ENCODE measurements at regions not wholly inside any gene's neighbourhood (a gene's known extent, or its start where the extent isn't known, plus 50 kb on each side); places are given as distances from the start of the nearest gene placed in this dataset.

DNA sequence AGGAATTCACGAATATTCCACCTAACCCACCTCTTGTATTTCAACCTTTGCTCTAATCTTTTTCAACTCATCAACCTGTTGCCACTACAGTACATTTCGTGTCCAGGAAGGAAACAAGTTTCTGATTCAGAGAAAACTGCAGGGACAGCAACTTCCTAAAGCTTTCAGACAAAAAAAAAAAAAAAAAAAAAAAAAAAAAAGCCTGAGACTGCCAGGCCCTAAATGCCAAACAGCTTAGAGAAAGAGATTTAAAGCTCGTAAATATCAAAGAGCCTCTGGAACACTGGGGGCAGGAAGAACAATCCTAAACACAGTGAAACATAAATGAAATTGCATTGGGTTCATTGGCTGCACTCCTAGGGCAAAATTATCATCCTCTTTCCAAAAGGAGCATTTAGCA lies 411.2 kb upstream of the SPTLC3 start:
- no peak for DNase-seq

DNA sequence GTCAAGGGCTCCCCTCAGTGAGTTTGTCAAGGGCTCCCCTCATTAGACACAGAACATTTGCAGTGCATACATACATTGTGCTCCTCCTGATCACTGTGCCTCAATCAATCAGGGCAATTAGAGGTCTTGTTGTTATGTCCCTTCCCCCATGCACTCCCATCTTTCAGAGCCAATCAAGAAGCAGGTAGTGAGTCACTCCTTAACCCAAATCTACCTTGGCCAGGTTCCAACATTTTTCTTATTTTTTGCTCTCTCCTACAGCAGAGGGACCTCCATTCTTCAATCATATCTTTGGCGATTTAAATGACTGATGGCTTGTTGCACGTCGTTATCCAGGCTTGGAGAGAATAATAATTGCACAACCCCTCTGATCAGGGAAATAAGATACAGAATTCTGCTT lies 409.9 kb upstream of the SPTLC3 start:
- no peak for DNase-seq

DNA sequence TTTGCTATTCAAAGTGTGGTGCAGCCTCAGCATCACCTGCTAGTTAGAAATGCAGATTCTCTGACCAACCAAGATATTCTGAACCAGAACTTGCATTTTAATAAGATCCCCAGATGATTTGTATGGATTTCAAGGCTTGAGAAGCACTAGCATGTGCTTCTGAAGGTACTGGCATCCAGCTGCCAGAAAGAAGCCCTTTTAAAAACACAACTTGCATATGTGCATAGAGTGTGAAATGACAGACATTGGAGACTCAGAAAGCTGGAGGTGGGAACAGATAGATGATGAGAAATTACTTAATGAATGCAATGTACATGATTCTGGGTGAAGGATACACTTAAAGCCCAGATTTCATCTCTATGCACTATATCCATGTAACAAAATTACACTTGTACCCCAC lies 409.3 kb upstream of the SPTLC3 start:
- no peak for DNase-seq

DNA sequence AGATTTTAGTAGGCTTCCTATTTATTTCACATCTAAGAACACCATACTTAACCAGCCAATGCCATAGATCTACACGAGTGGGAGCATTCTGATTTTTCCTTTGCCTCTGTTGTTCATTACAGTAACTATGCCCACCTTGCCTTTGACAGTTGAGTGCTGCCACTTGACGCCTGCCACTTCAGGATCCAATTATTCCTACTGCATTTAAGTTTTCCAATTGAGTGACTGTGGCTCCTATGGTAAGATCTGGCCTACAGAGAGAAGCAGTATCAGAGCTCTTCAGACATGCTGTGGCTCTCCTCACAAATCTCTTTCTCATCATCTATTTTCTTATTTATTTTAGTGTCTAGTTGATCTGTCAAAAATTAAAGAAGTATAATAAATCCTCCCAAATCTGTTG lies 403.0 kb upstream of the SPTLC3 start:
- DNase-seq: no peak

DNA sequence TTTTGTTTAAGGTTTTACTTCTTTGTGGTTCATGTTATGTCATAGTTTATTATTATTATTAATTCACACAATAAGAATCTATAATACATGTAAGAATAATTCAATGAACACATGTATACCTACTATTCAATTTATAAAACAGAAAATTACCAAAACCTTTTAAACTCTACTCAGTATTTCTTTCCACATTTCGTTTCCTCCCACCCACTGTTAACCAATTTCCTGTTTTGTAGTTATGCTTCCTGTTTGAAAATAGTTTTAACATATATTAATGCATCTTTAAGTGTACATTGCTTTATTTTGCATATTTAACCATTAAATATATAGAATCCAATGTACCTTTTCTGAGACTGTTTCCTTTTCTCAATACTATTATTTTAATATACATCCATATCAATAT lies 397.9 kb upstream of the SPTLC3 start:
- no peak for DNase-seq

DNA sequence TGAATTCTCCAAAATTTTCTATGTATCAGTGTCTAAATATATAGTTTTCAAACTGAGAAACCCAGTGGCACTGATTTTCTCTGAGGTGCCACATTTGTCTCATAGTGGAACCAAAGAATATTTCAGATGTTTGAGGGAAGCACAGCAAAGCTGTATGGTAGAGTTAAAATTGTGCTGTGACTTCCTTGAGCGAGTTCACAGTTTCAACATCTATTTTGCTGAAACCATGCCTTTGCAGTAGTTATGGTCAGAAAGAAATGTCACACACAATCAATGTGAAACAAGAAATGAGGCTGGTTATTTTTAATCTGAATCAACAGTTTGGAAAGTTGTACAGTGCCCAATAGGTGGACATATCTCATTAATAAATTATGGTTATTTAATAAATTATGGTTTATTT lies 394.0 kb upstream of the SPTLC3 start:
- DNase-seq: no peak

DNA sequence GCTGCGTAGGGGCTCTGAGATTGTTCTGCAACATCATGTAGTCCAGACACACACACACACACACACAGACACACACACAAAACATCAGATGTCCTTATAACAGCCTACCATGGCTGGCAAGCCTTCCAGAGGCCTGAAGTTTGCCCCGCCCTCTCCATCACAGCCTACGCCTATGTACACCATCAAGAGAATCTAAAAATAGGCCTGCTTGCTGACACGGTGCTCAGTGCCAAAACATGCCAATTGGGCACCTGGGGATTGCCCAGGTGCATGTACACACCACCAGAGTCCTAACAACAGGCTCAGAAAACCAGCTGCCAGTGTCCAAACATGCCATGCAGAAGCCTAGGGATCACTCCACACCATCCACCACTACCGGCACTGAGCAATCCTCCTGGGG lies 391.7 kb upstream of the SPTLC3 start:
- DNase-seq: no peak

DNA sequence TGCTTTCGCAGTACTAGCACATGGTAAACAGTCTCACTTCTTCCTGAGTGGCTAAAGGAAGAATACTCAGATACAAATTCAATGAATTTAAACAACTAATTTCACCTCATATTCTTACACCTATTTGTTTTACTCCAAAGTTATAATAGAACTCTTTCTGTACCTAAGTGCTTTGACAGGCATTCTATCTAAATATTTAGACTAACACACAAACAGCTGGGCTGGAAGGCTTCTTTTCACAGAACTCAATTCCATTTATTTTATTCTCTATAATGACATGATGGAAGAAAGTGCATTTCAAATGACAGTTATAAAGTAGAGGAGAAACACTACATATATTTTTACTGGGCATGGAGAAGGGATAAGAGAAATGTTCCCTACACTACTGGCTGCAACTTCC lies 384.9 kb upstream of the SPTLC3 start:
- DNase-seq: no peak

DNA sequence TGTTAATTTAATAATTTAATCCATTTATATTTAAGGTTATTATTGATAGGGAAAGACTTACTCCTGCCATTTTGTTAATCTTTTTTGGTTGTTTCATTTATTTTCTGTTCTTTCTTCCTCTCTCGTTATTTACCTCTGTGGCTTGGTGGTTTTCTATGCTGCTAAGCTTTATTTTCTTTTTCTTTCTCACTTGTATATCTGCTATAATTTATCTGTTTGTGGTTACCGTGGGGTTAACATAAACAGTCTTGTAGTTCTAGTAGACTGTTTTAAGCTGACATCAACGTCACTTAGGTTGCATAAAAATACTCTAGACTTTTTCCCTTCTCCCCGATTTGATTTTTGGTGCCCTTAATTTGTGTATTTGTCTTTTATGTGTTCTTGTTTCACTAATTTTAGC lies 381.3 kb upstream of the SPTLC3 start:
- no peak for DNase-seq

DNA sequence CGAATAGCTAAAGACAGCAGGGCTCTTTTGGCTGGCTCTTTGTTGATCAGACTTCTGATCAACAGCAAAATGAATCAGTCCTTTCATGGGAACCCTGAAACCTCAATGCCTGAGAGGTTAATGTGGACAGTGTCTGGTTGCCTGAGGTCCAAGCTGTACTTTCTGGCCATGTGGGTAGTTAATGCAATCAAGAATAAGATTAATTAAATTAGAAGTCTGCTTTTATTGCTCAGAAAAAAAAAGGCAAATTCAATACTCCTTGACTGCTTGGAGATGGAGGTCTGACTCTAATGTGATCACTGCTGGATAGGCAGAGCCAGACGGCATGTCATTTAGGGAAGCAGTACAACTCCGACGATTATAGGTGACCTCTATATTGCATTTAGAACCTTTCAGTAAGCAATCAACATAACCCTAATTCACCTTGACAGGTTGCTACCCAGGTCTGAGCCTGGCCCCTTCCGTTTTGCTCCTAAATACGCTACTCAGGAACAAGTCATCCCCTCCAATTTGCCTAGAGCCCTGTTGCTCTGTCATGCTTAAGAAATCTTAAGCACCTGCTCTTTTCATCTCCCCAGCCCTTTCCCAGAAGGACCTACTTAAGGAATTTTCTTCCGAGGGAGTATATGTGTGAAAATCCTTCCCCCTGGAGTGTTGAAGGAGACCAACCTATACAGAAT lies 370.0 kb upstream of the SPTLC3 start:
- DNase-seq: no peak

DNA sequence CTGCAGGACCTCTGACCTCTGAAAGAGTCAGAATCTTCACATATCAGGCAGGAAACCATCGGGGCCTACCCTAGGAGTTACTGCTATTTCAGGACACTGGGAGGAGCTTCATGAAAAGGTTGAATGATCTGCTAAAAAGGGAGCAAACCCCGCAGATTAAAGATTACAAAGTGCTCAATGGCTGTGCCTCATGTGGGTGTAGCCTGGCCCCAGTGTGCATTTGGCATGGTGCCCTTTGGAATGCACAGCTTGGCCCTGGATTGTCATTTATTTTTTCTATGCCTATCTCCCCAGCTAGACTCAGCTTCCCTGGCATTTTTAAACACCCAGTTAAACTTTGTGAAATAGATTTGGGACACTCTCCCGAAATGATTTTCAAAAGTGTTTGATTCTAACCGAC lies 368.5 kb upstream of the SPTLC3 start:
- no peak for DNase-seq

DNA sequence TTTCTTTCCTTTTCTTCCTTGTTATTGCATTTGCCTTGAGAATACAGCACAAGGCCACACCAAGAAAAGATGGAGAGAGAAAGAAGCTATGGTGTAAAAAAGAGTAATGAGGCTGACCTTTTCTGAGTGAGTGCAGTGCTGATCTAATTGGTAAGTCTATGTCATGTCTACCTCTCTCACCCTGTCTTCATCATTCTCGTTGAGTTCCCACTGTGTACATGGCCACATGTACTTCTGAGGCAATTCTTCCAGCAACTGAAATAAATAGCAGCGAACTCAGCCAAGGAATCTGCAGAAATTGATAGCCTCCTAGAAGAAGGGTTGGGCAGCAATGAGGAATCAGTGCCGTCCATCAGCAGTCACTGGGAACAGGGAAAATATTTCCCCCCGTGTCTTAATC lies 367.2 kb upstream of the SPTLC3 start:
- DNase-seq: no peak

DNA sequence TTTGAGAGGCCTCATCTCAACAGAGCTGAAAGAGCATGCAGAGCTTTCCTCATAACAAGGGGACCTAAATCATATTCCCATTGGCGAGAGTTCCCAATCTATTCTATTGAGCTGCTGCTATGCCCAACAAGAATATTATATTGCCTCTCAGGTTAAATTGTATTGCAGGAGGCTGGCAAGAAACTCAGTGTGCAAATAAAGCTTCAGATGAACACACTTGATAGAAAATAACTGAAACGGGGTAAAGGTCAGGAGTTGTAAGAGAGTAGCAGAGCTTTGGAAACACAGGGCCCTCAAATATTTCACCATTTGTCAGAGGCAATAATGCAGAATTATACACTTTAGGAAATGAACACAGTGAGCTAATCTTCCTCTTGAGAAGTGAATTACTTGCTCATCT lies 364.3 kb upstream of the SPTLC3 start:
- DNase-seq: no peak

DNA sequence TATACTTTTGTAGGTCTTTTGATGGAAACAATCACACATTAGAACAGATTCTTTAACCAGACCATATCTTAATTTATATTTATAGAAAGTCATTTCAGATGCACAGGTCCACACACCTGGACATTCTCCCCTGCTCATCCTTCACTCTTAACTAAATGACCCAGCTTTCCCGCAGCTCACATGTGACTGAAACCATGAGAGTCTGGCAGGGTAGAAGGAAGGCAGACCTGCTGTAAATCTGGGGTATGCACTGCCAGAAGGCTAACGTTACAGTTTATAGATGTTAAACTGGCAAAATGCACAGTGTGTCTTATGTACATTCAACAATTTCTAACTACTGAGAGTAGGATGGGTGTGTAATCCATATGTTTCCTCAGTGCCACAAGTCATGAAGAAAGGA lies 359.5 kb upstream of the SPTLC3 start:
- DNase-seq: no peak

DNA sequence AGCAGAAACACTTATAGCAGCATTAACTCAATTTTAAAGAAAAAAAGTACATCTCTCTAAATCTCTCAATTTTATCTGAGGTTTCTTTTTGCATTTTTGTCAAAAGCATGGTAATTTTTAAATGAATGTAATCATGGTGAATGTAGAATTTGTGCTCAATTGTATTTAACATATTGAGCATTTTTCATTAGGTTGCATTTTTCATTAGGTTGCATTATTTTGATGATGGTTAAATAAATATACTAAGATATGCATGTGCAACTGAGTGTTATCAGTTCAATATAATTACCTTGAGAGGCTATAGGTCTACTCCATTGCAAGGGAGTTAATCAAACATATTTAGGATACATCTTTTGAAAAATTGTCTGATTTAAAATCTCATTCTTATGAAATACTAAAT lies 355.1 kb upstream of the SPTLC3 start:
- no peak for DNase-seq

DNA sequence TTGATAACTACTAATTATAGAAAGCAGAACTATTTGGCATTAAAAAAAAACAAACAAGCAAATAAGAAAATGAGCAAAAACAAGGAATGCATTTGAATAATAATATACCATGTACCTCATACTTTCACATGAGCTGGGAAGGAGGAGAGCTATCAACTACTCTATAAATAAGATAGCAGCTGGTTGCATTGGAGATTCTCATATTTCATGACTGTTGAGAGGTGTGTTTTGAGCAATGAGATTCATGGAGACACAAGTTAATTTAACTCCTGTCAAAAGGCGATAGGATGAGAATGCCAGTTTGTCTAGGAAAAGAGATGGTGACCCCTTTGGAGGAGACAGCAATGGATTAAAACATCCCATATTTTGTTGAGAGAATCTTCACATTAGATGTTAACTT lies 348.8 kb upstream of the SPTLC3 start:
- no peak for DNase-seq

DNA sequence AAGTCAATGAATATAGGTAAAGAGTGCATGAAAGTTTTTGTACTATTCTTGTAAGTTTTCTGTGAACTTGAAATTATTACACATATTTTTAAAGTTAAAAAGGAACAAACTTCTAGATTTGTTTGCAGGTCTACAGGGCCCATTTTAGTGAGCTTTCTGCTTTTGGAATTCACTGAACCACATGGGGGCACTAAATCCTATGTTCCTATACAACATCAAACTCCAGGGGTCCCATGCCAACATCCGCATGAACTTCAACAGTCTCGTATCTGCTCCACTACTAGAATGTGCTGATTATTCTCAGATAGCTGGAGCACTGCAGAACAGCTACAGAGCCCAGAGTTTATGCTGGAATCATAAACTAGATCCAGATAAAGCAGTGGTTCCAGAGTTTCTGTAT lies 347.9 kb upstream of the SPTLC3 start:
- no peak for DNase-seq

DNA sequence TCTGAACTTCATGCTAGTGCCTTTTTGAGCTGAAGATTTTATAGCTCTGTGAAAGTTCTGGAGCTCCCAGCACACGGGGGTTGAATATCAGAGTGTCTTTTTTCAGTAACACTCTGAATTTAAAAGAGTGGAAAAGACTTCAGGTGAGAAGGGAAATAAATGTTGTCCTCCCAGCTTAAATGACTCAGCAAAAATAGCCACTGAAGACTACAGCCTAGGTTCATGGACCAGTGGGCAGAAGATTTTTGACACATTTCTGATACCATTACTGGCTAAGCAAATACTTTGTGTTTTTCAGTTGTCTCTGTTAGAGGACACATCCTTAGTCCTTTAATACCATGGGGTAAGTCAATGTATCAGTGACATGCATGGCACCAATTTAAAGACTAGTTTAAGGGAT lies 338.5 kb upstream of the SPTLC3 start:
- DNase-seq: no peak

DNA sequence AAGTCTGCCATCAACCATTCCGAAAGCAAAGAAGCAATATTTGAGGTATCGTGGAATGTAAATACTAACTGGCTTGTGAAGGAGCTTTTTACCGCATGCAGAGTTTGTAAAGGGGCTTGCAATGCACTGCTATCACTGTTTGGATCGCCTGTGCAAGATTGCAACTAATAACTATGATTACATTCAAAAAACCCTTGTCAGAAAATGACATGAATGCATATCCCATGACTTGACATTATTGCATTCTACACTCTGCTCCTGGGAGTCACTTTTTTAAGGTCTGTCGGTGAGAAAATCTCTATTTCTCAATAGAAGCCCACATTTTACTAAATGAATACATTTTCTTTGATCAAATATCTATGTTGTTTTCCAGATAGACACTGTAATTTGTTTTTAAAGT lies 335.4 kb upstream of the SPTLC3 start:
- no peak for DNase-seq

DNA sequence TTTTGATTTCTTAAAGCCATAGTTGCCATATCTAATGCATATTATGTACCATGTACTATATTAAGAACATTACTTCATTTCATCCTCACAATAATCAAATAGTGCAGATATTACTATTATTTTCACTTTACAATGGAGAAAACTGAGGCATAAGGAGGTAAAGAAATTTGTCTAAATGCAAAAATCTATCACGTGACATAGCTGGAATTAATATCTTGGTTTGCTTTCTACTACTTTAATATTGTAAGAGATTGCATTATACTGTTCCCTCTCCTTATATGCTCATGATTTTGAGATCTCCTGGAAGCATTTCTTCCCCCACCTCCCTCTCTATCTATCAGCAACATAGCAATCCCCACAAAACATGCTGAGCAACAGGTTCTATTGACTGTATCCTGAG lies 330.8 kb upstream of the SPTLC3 start:
- DNase-seq: no peak

DNA sequence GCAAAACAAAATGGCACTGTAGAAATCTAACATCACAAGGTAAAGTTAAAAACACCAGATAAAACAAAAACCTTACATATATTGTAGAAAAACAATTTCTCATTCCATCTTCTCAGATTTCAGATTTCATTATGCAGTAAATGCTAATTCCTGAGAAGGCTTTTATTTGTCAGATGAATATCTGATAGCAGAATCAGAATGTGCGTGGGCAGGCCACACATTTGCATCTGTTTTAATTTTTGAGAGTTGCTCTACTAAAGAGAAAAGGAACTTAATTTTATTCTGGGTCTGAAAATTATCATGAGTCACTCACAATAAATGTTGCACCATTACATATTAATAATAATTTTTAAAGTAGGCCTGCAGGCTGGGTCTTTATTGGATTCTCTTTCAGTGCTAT lies 329.3 kb upstream of the SPTLC3 start:
- no peak for DNase-seq

DNA sequence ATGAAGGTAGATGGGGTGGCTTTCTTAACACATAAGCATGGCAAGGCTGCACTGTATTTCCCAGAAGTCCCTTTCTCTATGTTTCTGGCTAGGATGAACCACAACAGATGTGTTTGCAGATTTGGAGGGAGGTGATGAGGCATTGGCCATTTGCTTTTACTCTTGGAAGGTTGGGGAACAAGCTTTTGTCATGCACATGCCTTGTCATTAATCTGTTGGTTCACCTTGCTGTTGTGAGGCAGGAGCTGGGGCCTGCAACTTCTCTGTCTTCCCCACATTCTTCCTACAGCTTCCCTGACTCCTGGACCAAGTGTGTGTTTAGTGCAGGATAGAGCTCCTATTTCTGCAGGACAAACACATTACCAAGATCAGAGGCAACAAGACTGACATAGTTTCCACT lies 326.2 kb upstream of the SPTLC3 start:
- DNase-seq: no peak

DNA sequence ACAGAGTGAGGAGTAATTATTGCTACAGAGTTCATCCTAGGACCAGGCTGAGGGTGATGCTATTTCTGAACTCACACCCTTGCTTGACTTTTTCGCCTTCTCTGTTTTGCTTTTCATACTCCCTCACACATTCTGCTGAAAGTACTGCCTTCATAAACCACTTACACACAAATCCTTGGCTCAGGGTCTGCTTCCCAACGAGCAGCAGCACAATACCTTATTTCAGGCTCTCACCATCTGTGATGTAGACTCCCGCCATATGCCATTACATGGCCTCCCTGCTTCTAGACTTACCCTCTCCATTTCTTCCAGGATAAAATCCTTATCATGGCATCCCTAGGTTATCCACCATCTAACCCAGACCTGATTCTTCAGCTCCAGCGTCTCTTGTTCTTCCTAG lies 321.3 kb upstream of the SPTLC3 start:
- no peak for DNase-seq

DNA sequence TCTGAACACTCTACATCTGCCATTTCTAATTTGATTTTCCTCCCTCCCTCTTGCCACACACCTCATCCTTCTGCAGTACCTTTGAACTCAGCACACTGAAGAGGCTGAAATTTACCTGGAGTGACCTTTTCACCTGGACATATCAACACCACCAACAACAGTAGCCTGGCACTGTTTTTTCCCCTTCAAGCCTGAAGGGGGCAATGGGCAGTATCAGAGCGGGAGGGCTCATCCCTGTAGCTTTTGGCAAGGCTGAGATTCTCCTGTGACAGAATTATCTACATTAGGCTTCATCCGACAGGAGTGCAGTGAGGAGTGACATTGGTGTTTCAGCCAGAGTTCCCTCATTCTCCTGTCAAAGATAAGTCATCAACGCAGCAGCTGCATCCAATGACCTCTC lies 312.8 kb upstream of the SPTLC3 start:
- DNase-seq: no peak

DNA sequence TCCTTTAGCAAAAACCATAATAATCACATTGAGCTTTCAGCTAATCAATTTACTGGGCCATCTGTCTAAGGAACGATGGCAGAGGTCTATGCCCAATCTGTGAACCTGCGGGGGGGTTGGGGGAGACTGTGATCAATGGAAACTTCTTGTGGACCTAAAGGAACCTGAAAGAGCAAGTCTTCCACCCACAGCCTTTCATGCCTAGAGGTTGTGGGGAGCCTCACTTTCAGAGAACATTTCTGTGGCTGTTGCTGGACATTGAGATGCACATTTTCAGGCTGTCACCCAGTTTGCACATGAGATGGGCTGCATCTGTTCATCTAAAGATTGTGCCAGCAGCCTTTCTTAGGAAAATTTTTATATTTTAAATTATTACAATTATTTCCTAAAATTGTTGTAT lies 310.0 kb upstream of the SPTLC3 start:
- DNase-seq: no peak
